ENCODE measurements at regions not wholly inside any gene's neighbourhood (a gene's known extent, or its start where the extent isn't known, plus 50 kb on each side); places are given as distances from the start of the nearest gene placed in this dataset.

DNA sequence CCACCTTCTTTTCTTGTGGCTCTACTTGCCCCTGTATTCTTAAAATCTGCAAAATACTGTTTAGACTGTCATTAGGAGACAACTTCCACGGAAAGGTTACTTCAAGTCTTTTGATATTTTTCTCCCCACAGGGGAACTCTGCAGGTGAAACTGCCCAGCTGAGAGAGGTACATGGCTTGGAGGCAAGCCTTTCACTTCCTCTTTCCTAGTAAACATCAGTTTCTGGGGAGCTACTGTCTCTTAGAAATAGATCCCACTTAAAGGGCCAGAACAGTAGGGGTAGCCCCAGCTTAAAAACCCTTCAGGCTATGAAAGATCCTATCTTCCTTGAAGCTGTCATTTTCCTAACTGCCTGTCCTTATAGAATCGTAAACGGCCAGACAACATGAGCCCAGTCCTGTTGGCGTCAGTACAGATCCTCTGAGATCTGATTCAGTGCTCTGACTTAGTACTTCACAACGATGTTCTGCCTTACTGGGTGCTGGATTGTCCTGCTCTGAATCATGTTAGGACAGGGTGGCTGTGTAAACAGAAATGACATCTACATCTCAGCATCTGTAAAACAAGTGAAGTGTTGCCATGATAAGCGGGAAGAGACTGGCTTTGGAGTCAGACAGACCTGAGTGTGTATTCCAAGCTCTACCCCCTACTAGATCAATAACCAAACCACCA lies 102.1 kb downstream of the ITIH6 start:
- DNase-seq: no peak
- intact Hi-C loops (cut with DNase I; ENCODE audit: low total_unique reads): no loop called here
- no peak overlapping the region for H3K4me3 ChIP-seq
- TF ChIP-seq POLR2A (IDR thresholded peaks at IDR 0.05): no peak
- TF ChIP-seq, protein P1, sequence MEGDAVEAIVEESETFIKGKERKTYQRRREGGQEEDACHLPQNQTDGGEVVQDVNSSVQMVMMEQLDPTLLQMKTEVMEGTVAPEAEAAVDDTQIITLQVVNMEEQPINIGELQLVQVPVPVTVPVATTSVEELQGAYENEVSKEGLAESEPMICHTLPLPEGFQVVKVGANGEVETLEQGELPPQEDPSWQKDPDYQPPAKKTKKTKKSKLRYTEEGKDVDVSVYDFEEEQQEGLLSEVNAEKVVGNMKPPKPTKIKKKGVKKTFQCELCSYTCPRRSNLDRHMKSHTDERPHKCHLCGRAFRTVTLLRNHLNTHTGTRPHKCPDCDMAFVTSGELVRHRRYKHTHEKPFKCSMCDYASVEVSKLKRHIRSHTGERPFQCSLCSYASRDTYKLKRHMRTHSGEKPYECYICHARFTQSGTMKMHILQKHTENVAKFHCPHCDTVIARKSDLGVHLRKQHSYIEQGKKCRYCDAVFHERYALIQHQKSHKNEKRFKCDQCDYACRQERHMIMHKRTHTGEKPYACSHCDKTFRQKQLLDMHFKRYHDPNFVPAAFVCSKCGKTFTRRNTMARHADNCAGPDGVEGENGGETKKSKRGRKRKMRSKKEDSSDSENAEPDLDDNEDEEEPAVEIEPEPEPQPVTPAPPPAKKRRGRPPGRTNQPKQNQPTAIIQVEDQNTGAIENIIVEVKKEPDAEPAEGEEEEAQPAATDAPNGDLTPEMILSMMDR (IDR thresholded peaks at IDR 0.05): no peak
- no peaks in the 10 kb centered on the region for H3K9me3 ChIP-seq
- no peak overlapping the region for H3K27ac ChIP-seq
- H3K4me1 ChIP-seq: no peaks in the 10 kb centered on the region
- no peaks in the 10 kb centered on the region for H3K36me3 ChIP-seq
- H3K27me3 ChIP-seq: no peaks in the 10 kb centered on the region
